ENCODE measurements at regions not wholly inside any gene's neighbourhood (a gene's known extent, or its start where the extent isn't known, plus 50 kb on each side); places are given as distances from the start of the nearest gene placed in this dataset.
"Not testable (repeated sequence)": the region's sequence is repeated elsewhere in the genome, so short reads cannot be mapped to it uniquely, and the experiment has no call there.

GRCh38 chr20:52037370-52037769 is 154.2 kb downstream of the ZFP64 start:
- TF ChIP-seq CTCF (IDR thresholded peaks at IDR 0.05; ENCODE audit: insufficient read depth, low read length): no peak
- no peak overlapping the region for H3K4me3 ChIP-seq (ENCODE audit: low read depth, low read length)
- DNase-seq (ENCODE audit: low read depth): no peak

- DNase-seq (ENCODE audit: low read depth): no peak
- TF ChIP-seq CTCF (IDR thresholded peaks at IDR 0.05; ENCODE audit: insufficient read depth, low read length): no peak
- no peak overlapping the region for H3K4me3 ChIP-seq (ENCODE audit: low read depth, low read length)
Measured at GRCh38 chr20:52035977-52036376, 155.6 kb downstream of the ZFP64 start.

DNA sequence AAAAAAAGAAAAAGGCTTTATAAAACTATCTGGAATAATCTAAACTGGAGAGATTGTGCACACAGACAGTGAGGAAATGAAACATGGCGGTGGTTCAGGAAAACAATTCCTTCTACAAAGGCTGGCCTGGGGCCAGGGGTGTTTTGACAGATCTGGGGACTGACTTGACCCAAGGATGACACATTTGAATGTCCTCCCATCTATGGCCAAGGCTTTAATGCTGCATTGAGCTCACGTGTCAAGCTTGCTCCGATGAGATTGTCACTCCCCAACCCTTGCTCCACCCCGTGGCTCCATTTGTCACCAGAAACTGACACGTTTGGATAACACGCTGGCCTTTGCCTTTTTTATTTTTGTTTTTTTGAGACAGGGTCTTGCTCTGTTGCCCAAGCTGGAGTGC is 156.1 kb downstream of the ZFP64 start:
- no peak for DNase-seq (ENCODE audit: low read depth)
- no peak overlapping the region for H3K4me3 ChIP-seq (ENCODE audit: low read depth, low read length)
- no peak for TF ChIP-seq CTCF (IDR thresholded peaks at IDR 0.05; ENCODE audit: insufficient read depth, low read length)

DNA sequence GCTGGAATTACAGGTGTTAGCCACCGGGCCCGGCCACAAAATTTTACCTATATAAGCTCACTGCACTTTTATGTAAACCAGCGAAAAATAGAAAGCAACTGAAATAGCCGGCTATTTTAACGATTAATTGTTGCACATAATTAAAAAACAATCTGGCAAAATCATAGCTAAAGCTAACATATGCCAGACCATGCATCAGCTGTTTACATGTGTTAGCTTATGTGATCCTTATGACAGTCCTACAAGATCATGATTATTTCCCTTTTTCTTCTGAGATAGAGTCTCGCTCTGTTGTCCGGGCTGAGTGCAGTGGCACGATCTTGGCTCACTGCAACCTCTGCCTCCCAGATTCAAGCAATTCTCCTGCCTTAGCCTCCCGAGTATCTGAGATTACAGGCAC is 157.0 kb downstream of the ZFP64 start:
- no peak overlapping the region for H3K4me3 ChIP-seq (ENCODE audit: low read depth, low read length)
- TF ChIP-seq CTCF (IDR thresholded peaks at IDR 0.05; ENCODE audit: insufficient read depth, low read length): no peak
- no peak for DNase-seq (ENCODE audit: low read depth)

DNA sequence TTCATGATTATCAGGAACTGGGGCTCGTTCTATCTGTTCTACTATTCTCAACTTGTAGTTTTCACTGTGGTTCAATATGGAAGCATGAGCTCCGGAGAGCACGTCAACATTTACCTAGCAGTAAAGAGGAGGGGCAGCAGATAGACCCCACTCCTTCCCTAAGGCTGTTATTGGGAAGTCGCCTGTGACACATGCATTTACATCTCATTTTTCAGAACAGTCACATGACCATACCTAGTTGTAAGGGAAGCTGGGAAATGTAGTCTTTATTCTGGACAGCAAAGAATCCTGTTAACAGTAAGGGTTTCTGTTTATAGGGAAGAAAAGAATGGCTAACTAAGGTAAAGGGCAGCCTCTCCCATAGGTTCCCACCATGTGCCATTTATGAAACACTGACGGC is 158.3 kb downstream of the ZFP64 start:
- no peak overlapping the region for H3K4me3 ChIP-seq (ENCODE audit: low read depth, low read length)
- no peak for TF ChIP-seq CTCF (IDR thresholded peaks at IDR 0.05; ENCODE audit: insufficient read depth, low read length)
- no peak for DNase-seq (ENCODE audit: low read depth)

DNA sequence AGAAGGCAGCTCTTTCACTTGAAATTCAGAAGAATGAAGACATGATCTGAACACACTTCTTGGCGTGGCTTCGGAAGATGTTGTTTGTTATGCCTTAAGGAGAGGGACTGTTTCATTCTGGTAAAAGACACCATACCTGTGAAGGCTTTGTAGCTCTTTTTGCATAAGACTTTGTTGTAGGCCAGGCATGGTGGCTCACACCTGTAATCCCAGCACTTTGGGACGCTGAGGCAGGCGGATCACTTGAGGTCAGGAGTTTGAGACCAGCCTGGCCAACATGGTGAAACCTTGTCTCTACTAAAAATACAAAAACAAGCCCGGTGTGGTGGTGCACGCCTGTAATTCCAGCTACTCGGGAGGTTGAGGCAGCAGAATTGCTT is 159.3 kb downstream of the ZFP64 start:
- DNase-seq (ENCODE audit: low read depth); H3K4me3 ChIP-seq (ENCODE audit: low read depth, low read length): not testable (repeated sequence)

DNA sequence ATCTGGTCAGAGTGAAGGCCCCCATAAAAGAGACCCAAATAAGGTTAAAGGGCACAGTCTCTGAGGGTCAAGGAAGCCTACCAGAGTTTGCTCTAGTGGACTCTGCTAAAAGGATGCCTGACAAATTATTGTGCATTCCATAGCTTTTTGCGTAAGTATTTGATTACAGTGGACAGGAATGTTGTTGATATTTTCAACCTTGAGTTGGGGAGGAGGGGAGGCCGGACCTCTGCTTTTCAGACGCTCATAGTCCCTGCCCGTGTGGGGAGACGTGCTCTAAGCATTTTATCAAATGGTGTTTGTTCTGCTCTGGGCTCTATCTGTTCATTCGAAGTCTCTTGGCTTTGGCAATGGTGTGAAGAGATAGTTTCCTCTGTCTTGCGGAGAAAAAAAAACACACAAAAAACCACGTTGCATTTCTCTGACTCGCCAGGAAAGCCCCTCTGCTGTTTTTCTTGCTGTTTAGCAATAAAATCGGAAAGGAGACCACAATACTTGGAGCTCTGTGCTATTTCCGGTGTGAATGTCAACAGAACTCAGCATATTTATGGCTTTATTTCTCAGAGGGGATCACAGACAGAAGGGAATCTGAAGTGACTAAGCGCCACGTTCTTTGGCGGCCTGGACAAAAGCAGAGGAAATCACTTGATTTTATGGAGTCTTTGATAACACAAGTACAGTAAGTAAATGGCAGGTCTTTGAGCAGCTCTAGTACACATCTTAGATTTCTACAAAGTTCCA is 159.8 kb downstream of the ZFP64 start:
- peak; percentile 33 for DNase-seq (ENCODE audit: low read depth)
- H3K4me3 ChIP-seq (ENCODE audit: low read depth, low read length): no peak overlapping the region
- no peak for TF ChIP-seq CTCF (IDR thresholded peaks at IDR 0.05; ENCODE audit: insufficient read depth, low read length)
